Occipital lobe (tissue), 1 donor: ENCODE measurements at regions not wholly inside any gene's neighbourhood (a gene's known extent, or its start where the extent isn't known, plus 50 kb on each side); places are given as distances from the start of the nearest gene placed in this dataset.

Experiments used
- DNase-seq: peaks from one replicate; lab custom pipeline; 2025; lab: John Stamatoyannopoulos, UW

- DNase-seq, result no peak
Observed at GRCh38 chr2:236496340-236496739, 73.3 kb upstream of the ACKR3 start.

DNA sequence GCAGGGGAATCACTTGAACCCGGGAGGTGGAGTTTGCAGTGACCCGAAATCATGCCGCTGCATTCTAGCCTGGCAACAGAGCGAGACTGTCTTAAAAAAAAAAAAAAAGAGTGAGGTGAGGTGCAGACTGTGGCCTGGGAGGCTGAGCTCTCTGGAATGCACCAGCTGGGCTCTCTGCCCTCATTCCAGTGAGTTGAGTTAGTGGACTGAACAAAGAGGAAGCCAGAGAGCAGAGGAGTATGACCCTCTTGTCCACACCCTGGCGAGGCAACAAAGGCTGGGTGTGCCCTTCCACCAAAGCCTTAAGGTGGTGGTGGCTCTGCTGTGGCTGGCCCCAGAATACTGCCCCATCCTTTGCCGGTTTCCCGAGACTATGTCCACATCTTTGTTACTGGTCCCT is 71.3 kb upstream of the ACKR3 start:
- no peak for DNase-seq

GRCh38 chr2:236499691-236500578 is 69.7 kb upstream of the ACKR3 start:
- no peak for DNase-seq

DNA sequence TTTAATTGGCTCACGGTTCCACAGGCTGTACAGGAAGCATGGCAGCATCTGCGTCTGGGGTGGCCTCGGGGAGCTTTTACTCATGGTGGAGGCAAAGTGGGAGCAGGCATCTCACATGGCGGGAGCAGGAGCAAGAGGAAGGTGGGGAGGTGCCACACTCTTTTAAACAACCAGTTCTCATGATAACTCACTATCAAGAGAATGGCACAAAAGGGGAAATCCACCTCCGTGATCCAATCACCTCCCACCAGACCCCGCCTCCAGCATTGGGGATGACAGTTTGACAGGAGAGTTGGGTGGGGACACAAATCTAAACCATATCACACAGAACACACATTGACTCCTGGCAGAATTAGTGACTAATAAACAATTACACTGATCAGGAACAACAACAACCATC is 68.6 kb upstream of the ACKR3 start:
- DNase-seq, result no peak

GRCh38 chr2:236501531-236501930 is 68.1 kb upstream of the ACKR3 start:
- DNase-seq, result no peak

GRCh38 chr2:236503100-236503499 is 66.5 kb upstream of the ACKR3 start:
- DNase-seq, result no peak

DNA sequence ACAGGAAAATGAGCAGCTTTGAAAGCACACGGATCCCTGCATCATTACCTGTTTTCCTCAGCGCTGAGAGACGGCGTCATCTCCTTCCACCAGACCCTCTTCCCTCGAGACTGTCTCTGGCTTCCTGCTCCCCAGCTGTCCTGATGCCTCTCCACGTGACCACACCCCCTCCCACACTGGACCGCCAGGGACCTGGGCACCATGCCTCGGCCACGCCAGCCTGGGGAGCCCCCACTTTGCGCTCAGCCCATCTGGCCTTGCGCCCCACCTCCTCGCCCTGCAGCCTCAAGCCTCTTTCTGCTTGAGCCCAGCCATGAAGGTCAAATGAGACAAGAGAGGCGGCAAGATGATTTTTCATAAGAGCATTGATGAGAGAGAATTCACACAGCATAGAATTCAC is 66.0 kb upstream of the ACKR3 start:
- DNase-seq, result no peak

DNA sequence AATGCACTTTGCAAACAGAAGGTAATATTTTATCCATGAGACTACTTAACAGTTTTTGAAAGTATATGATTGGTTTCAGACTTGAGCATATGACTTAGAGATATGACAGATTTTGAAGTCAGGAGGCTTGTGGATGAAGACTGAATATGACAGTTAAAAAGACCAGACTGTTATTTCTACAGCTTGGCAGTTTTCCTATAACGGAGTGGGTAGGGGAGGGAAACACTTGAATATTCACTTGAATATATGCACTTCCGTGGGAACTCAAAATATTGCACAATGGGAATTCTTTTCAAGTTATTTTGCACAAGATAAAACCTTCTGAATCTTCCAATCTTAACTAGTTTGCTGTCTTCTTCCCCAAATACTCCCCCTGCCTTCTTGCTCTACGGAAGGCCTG is 64.6 kb upstream of the ACKR3 start:
- DNase-seq, result no peak

DNA sequence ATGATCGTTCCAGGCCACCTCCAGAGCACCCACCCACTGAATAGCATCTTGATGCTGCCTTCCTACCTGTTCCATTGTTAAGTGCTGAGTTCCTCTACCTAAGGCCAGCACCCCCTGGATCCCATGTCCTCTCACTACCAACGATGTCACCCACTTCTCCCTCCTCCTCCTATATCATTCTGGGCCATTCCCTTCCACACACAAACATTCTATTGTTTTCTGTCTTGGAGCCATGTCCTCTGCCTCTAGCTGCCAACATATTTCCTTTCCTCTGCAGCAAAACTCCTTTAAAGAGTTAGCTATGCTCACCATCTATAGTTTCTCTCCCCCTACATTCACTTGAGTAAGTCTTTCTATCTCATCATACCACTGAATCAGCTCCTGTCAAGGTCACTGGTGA is 64.0 kb upstream of the ACKR3 start:
- no peak for DNase-seq

DNA sequence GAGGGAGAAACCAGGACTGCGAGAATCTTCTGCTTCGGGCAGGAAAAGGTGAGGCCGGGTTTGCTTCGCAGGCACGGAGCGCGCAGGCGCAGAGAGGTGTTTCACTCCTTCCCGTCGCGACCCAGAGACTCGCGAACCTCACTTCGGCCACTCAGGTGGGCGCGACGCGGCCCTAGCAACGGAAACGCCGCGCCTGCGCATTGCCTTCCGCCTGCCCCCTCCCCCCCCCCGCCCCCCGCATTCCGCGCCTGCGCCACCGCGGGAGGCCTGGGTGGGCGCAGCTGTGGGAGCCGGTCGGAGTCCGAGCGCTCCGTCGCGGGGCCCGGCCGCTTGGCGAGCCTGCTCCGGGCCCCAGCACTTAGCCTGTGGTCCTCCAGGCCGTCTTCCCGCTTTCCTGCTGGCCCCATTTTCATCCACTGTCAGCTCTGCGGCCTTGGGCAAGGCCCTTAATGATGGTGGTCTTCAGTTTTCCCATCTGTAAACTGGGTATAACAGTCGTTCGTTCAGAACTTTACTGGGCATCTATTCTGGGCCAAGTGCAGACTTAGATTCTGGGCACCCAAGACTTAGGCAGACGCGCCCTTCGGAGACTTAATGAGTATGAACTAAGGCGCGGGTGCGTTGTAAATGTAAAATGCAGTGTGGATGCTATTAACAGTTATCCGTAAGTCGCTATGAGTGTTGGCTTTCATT is 62.1 kb upstream of the ACKR3 start:
- DNase-seq, result no peak

GRCh38 chr2:236508466-236508865 is 61.2 kb upstream of the ACKR3 start:
- DNase-seq, result no peak

GRCh38 chr2:236510034-236510433 is 59.6 kb upstream of the ACKR3 start:
- no peak for DNase-seq

DNA sequence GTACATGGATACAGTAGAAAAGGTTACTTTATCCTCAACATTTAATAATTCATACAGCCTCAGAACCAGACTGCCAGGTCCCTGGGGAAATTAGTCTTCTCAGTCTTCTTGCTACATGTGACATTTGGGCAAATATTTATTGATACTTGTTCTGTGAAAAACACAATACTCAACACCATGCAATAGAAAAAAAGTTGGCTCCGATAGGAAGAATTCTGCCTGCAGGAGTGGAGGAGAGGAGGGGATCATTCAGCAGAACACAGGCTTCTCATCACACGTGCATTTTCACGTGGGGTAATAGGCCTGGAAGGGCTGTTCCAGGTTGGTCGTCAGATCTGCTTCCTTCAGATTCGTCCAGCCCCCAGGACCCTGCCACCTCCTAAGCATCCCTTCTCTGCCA is 58.4 kb upstream of the ACKR3 start:
- no peak for DNase-seq

DNA sequence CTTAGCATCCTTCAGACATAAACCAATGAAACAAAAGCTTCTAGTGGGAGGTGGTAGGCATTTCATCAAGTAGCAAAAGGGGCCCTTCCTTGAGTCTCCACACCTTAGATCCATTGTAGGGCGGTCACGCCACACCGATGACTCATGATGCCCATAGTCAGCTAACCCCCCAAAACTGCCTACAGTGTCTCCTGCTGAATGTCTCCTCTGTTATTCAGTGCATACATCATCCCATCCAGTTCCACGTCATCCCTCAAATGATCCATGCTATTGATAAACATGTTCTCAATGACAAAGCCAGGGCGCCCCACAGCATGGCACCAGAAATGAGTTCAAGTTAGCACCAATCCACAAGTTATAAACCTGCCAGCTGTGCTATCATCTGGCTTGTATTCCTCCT is 57.4 kb upstream of the ACKR3 start:
- DNase-seq, result no peak

DNA sequence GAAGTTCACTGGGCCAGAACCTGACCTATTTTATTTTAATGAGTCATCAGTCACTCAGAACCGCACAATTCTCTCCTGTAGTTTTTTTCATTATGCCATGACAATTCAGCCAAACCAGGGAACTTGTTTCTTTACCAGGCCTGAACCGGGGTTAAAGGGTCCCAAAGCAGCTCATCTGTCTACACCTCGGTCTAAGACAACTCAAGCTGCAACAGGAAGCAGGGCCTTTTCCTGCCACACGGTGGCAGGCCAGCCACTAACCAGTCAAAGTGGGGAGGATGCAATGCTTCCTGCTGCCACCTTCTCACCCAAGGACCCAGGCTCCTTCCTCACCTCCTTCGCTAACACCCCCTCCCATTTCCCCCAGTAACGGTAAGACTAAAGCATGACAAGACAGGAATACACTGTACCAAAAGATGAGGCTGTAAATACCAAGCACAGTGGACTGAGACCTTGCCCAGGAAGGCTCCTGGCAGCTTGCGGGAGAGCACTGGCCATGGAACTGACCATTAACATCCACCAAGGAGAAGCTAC is 56.7 kb upstream of the ACKR3 start:
- no peak for DNase-seq

DNA sequence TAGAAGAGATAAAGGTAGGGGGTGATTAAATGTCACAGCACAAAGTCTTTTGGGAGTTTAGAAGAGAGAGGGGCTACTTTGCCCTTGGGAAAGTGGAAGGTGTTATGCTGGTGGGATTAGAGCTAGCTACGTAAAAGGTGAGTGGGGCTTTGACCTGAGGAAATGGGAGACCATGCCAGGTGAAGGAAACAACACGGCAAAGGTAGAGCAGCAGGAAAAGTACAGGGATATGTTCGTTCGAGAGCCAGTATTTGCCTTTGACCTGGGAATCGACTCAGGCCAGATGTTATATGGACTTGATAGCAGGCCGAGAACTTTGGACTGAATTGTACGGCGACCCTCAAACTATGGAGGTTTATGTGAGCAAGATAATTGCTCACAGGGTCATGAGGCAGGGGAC is 55.7 kb upstream of the ACKR3 start:
- no peak for DNase-seq

DNA sequence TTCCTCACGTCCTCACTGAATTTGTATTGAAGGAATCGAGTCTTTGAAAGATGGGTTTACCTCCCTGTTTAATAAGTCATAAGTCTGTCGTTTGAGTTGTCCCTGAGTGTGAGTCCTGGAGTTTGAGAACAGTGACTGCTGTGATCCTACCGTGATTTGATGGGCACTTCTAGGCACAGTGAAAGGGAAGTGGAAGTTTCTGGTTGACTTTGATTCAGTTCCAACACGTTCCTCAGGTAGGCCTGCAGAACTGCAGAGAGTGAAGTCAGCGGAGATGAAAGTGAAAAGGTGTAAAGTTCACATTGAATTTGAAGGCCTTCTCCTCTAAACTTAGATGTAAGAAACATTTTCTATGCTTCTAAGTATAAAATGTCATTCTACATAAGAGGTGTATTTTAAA is 52.9 kb upstream of the ACKR3 start:
- no peak for DNase-seq

- no peak for DNase-seq
Observed at GRCh38 chr2:236517251-236518031, 52.2 kb upstream of the ACKR3 start.
